Activated CD8-positive, alpha-beta memory T cell treated with anti-CD3 and anti-CD28 coated beads, Interleukin-2, amount 50 U/mL, for 4 hours (primary cell): ENCODE measurements at regions not wholly inside any gene's neighbourhood (a gene's known extent, or its start where the extent isn't known, plus 50 kb on each side); places are given as distances from the start of the nearest gene placed in this dataset.
"Not testable (repeated sequence)": the region's sequence is repeated elsewhere in the genome, so short reads cannot be mapped to it uniquely, and the experiment has no call there.

Source experiments
- DNase-seq: peaks from one replicate; pipeline ENCODE4 v3.0.0-alpha.2; 2020

- DNase-seq = not testable (repeated sequence)
Observed at GRCh38 chr10:77740396-77740795, 102.8 kb upstream of the KCNMA1 start.

GRCh38 chr10:77738496-77739158 lies 101.0 kb upstream of the KCNMA1 start:
- DNase-seq = no peak

- no peak for DNase-seq
Observed at GRCh38 chr10:77737608-77738007, 100.0 kb upstream of the KCNMA1 start.

- DNase-seq = not testable (repeated sequence)
Observed at GRCh38 chr10:77735136-77735535, 97.5 kb upstream of the KCNMA1 start.

- DNase-seq = no peak
Observed at GRCh38 chr10:77732213-77733003, 94.8 kb upstream of the KCNMA1 start.

- no peak for DNase-seq
Observed at GRCh38 chr10:77727481-77727880, 89.9 kb upstream of the KCNMA1 start.

- DNase-seq = no peak
Observed at GRCh38 chr10:77726732-77727131, 89.1 kb upstream of the KCNMA1 start.

- no peak for DNase-seq
Observed at GRCh38 chr10:77726301-77726700, 88.7 kb upstream of the KCNMA1 start.

- DNase-seq = no peak
Observed at GRCh38 chr10:77724820-77725219, 87.2 kb upstream of the KCNMA1 start.

- no peak for DNase-seq
Observed at GRCh38 chr10:77723376-77723775, 85.8 kb upstream of the KCNMA1 start.

- DNase-seq = not testable (repeated sequence)
Observed at GRCh38 chr10:77722956-77723355, 85.3 kb upstream of the KCNMA1 start.

GRCh38 chr10:77721815-77722214 lies 84.2 kb upstream of the KCNMA1 start:
- no peak for DNase-seq

GRCh38 chr10:77718957-77719356 lies 81.3 kb upstream of the KCNMA1 start:
- DNase-seq = no peak

- not testable (repeated sequence) for DNase-seq
Observed at GRCh38 chr10:77718312-77718711, 80.7 kb upstream of the KCNMA1 start.

GRCh38 chr10:77717336-77717735 lies 79.7 kb upstream of the KCNMA1 start:
- DNase-seq = no peak

GRCh38 chr10:77716458-77717317 lies 79.1 kb upstream of the KCNMA1 start:
- no peak for DNase-seq

- no peak for DNase-seq
Observed at GRCh38 chr10:77715536-77715935, 77.9 kb upstream of the KCNMA1 start.

- no peak for DNase-seq
Observed at GRCh38 chr10:77715088-77715487, 77.5 kb upstream of the KCNMA1 start.

- no peak for DNase-seq
Observed at GRCh38 chr10:77713521-77714280, 76.1 kb upstream of the KCNMA1 start.

GRCh38 chr10:77712207-77712606 lies 74.6 kb upstream of the KCNMA1 start:
- DNase-seq = no peak

- DNase-seq = no peak
Observed at GRCh38 chr10:77711683-77712049, 74.1 kb upstream of the KCNMA1 start.

GRCh38 chr10:77710759-77711682 lies 73.4 kb upstream of the KCNMA1 start:
- DNase-seq = peak; percentile 72
